ENCODE measurements at regions not wholly inside any gene's neighbourhood (a gene's known extent, or its start where the extent isn't known, plus 50 kb on each side); places are given as distances from the start of the nearest gene placed in this dataset.

- no peak for TF ChIP-seq RAD21 (IDR thresholded peaks at IDR 0.05; ENCODE audit: low read depth)
- TF ChIP-seq YY1 (IDR thresholded peaks at IDR 0.05; ENCODE audit: low read depth), result no peak
- no peak for TF ChIP-seq CEBPB (IDR thresholded peaks at IDR 0.05)
- TF ChIP-seq EP300 (IDR thresholded peaks at IDR 0.05; ENCODE audit: borderline replicate concordance), result no peak
- TF ChIP-seq ZBTB7A (IDR thresholded peaks at IDR 0.05; ENCODE audit: low read depth), result no peak
- no peak for TF ChIP-seq NFIC (IDR thresholded peaks at IDR 0.05)
- no peak for TF ChIP-seq MAX (IDR thresholded peaks at IDR 0.05)
- TF ChIP-seq TAF1 (IDR thresholded peaks at IDR 0.05; ENCODE audit: low read depth), result no peak
- no peak for TF ChIP-seq FOXM1 (IDR thresholded peaks at IDR 0.05; ENCODE audit: borderline replicate concordance, low read depth)
- no peak for TF ChIP-seq CREB1 (IDR thresholded peaks at IDR 0.05; ENCODE audit: low read depth)
- TF ChIP-seq REST (IDR thresholded peaks at IDR 0.05; ENCODE audit: low read depth), result no peak
Measured at GRCh38 chr10:10855151-10855581, 162.5 kb upstream of the CELF2 start.
